Esophagus muscularis mucosa (tissue), 4 donors: ENCODE measurements at regions not wholly inside any gene's neighbourhood (a gene's known extent, or its start where the extent isn't known, plus 50 kb on each side); places are given as distances from the start of the nearest gene placed in this dataset.

ENCODE experiments used
- DNase-seq: peaks from one replicate; pipeline ENCODE4 v3.0.0-alpha.2; 2017; ENCODE audit errors: extremely low spot score
- H3K27ac ChIP-seq, 4 donors: fragments of 200-600 bp; sonication (generic); replicated peaks in 1 of 4; 1 replicate in 3 of 4; 2 replicates in 1 of 4; pipeline ENCODE4 v1.5.1; 2016 to 2019; ENCODE audit warnings: mild to moderate bottlenecking in 1 of 4
- H3K27me3 ChIP-seq, 4 donors: fragments of 200-600 bp; sonication (generic); one replicate each; pipeline versions ENCODE4 v1.5.1 to v1.6.0; 2016 to 2019
- H3K36me3 ChIP-seq, 4 donors: fragments of 200-600 bp; sonication (generic); one replicate each; pipeline ENCODE4 v1.5.1; 2016 to 2019
- H3K4me1 ChIP-seq, 4 donors: fragments of 200-600 bp; sonication (generic); one replicate each; pipeline ENCODE4 v1.5.1; 2016 to 2019
- H3K4me3 ChIP-seq, 4 donors: fragments of 200-600 bp; sonication (generic); 1 replicate in 2 of 4; 2 replicates in 2 of 4; pipeline ENCODE4 v1.5.1; 2016 to 2019; ENCODE audit warnings: mild to moderate bottlenecking in 4 of 4, moderate library complexity in 1 of 4
- H3K9me3 ChIP-seq, 4 donors: fragments of 200-600 bp; sonication (generic); 1 replicate in 3 of 4; 2 replicates in 1 of 4; pipeline ENCODE4 v1.5.1; 2016 to 2019
- EP300 ChIP-seq: sonication (generic); formaldehyde crosslinking; IDR thresholded peaks from one replicate; pipeline ENCODE4 v1.6.1; 2017; ENCODE audit warnings: antibody characterized with exemption
- POLR2A ChIP-seq: fragments of 450-650 bp; IDR thresholded peaks from one replicate; pipeline ENCODE4 v1.6.1; 2017; ENCODE audit warnings: antibody characterized with exemption, moderate library complexity, mild to moderate bottlenecking, low read depth
- POLR2AphosphoS5 ChIP-seq, 2 donors: sonication (generic); formaldehyde crosslinking; IDR thresholded peaks; one replicate each; pipeline ENCODE4 v1.6.1; 2017; ENCODE audit warnings: antibody characterized with exemption in 2 of 2
- WGBS: methylation state at CpG from one replicate; pipeline ENCODE4 v1.1.5; 2018; 5-methylcytosine and 5-hydroxymethylcytosine counted together
- intact Hi-C: fragments of 100-400 bp; cut with DNase I; formaldehyde crosslinking; loops from one replicate; pipeline ENCODE4 v1.15.1; 2023
- TF ChIP-seq, protein P1 (sequence below), 3 experiments: fragments of 200-600 bp in 2 of 3; fragments of 450-650 bp in 1 of 3; sonication (generic) in 2 of 3; IDR thresholded peaks; one replicate each; pipeline ENCODE4 v1.5.1; 2017 to 2019; ENCODE audit warnings: antibody characterized with exemption in 3 of 3, mild to moderate bottlenecking in 2 of 3, moderate library complexity in 1 of 3

- Histone ChIP-seq H3K27ac (no peak overlapping the region), H3K4me3 (no peak overlapping the region), H3K9me3 (no peaks in the 10 kb centered on the region), H3K36me3 (no peaks in the 10 kb centered on the region), H3K4me1 (no peaks in the 10 kb centered on the region), H3K27me3 (no peaks in the 10 kb centered on the region)
- TF ChIP-seq POLR2A (no peak), EP300 (no peak)
- no peak for DNase-seq
- WGBS: 91% methylated on average over 1 of the region's 1 CpG
- intact Hi-C loops: no loop called here
Observed at GRCh38 chr6:115814907-115815306, 245.8 kb downstream of the FRK start.

GRCh38 chr6:115811541-115811940 is 249.2 kb downstream of the FRK start:
- Histone ChIP-seq H3K27ac (no peak overlapping the region), H3K4me3 (no peak overlapping the region), H3K4me1 (no peaks in the 10 kb centered on the region), H3K27me3 (no peaks in the 10 kb centered on the region), H3K36me3 (no peaks in the 10 kb centered on the region), H3K9me3 (no peaks in the 10 kb centered on the region)
- no peak for TF ChIP-seq POLR2A
- TF ChIP-seq EP300: no peak
- TF ChIP-seq POLR2AphosphoS5 (IDR thresholded peaks at IDR 0.05): no peak
- TF ChIP-seq, protein P1, sequence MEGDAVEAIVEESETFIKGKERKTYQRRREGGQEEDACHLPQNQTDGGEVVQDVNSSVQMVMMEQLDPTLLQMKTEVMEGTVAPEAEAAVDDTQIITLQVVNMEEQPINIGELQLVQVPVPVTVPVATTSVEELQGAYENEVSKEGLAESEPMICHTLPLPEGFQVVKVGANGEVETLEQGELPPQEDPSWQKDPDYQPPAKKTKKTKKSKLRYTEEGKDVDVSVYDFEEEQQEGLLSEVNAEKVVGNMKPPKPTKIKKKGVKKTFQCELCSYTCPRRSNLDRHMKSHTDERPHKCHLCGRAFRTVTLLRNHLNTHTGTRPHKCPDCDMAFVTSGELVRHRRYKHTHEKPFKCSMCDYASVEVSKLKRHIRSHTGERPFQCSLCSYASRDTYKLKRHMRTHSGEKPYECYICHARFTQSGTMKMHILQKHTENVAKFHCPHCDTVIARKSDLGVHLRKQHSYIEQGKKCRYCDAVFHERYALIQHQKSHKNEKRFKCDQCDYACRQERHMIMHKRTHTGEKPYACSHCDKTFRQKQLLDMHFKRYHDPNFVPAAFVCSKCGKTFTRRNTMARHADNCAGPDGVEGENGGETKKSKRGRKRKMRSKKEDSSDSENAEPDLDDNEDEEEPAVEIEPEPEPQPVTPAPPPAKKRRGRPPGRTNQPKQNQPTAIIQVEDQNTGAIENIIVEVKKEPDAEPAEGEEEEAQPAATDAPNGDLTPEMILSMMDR (IDR thresholded peaks at IDR 0.05): no peak
- intact Hi-C loops: no loop called here
- WGBS: 84% methylated on average over 5 of the region's 5 CpGs
- no peak for DNase-seq

DNA sequence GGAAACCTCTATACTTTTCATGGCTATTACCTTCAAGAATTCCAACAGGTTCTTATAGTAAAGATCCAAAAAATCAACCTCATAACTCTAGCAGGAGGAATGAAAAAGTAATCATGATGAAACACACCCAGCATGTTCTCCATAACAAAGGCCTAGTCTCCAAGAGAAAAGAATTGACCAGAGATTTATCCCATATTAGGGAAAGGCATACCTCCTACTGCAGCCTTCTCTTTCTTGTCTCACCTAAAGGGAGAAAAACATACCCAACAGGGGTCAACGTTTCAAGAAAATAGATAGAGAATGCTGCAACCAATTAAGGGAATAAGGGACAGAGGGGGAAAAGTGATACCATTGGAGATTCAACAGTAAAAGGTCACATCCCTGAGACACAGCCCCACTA is 262.5 kb downstream of the FRK start:
- Histone ChIP-seq H3K36me3 (no peaks in the 10 kb centered on the region), H3K27ac (no peak overlapping the region), H3K9me3 (no peaks in the 10 kb centered on the region), H3K4me1 (no peaks in the 10 kb centered on the region), H3K27me3 (no peaks in the 10 kb centered on the region), H3K4me3 (no peak overlapping the region)
- WGBS: 41% methylated on average over 1 of the region's 1 CpG
- TF ChIP-seq POLR2AphosphoS5 (IDR thresholded peaks at IDR 0.05) (no peak), EP300 (no peak), POLR2A (no peak)
- TF ChIP-seq, protein P1 (IDR thresholded peaks at IDR 0.05): no peak
- DNase-seq: no peak
- intact Hi-C loops: no loop called here

- intact Hi-C loops: no loop called here
- TF ChIP-seq POLR2A (no peak), EP300 (no peak), POLR2AphosphoS5 (IDR thresholded peaks at IDR 0.05) (no peak)
- TF ChIP-seq, protein P1 (IDR thresholded peaks at IDR 0.05): no peak
- WGBS: 73% methylated on average over 1 of the region's 1 CpG
- no peaks in the 10 kb centered on the region for H3K36me3 ChIP-seq
- H3K4me3 ChIP-seq: no peak overlapping the region
- H3K27ac ChIP-seq: no peak overlapping the region
- DNase-seq: no peak
- H3K27me3 ChIP-seq: no peaks in the 10 kb centered on the region
- no peaks in the 10 kb centered on the region for H3K9me3 ChIP-seq
- H3K4me1 ChIP-seq: no peaks in the 10 kb centered on the region
Observed at GRCh38 chr6:115796829-115797228, 263.9 kb downstream of the FRK start.

- no peak for TF ChIP-seq POLR2A
- TF ChIP-seq EP300: no peak
- TF ChIP-seq, protein P1 (IDR thresholded peaks at IDR 0.05): no peak
- no peak for TF ChIP-seq POLR2AphosphoS5 (IDR thresholded peaks at IDR 0.05)
- H3K4me3 ChIP-seq: no peak overlapping the region
- H3K36me3 ChIP-seq: no peaks in the 10 kb centered on the region
- WGBS: 70% methylated on average over 2 of the region's 2 CpGs
- H3K9me3 ChIP-seq: no peaks in the 10 kb centered on the region
- no peaks in the 10 kb centered on the region for H3K27me3 ChIP-seq
- H3K4me1 ChIP-seq: no peaks in the 10 kb centered on the region
- no peak overlapping the region for H3K27ac ChIP-seq
- intact Hi-C loops: no loop called here
- no peak for DNase-seq
Observed at GRCh38 chr6:115796061-115796460, 264.6 kb downstream of the FRK start.
